Thymus (tissue), 11 donors: ENCODE measurements at regions not wholly inside any gene's neighbourhood (a gene's known extent, or its start where the extent isn't known, plus 50 kb on each side); places are given as distances from the start of the nearest gene placed in this dataset.

Experiments used
- DNase-seq, 9 donors: peaks; one replicate each; pipeline ENCODE4 v3.0.0-alpha.2; 2013; ENCODE audit warnings: low spot score in 9 of 9, low read depth in 6 of 9, missing footprints in 1 of 9
- H3K27ac ChIP-seq, 2 donors: one replicate each; pipeline ENCODE4 v1.5.1; 2013; ENCODE audit warnings: control low read depth in 1 of 2, low read depth in 1 of 2, low read length in 1 of 2, mild to moderate bottlenecking in 1 of 2, moderate library complexity in 1 of 2
- H3K27me3 ChIP-seq, 2 donors: one replicate each; pipeline ENCODE4 v1.5.1; 2013; ENCODE audit warnings: low read length in 1 of 2; ENCODE audit not compliant: control insufficient read depth in 2 of 2, insufficient read depth in 1 of 2
- H3K36me3 ChIP-seq, 2 donors: one replicate each; pipeline ENCODE4 v1.5.1; 2013; ENCODE audit warnings: low read length in 1 of 2, mild to moderate bottlenecking in 1 of 2, moderate library complexity in 1 of 2; ENCODE audit not compliant: control insufficient read depth in 2 of 2, insufficient read depth in 2 of 2
- H3K4me1 ChIP-seq, 2 donors: one replicate each; pipeline ENCODE4 v1.5.1; 2013; ENCODE audit warnings: low read length in 2 of 2; ENCODE audit not compliant: control insufficient read depth in 2 of 2, insufficient read depth in 2 of 2
- H3K4me3 ChIP-seq, 2 donors: one replicate each; pipeline ENCODE4 v1.5.1; 2013; ENCODE audit warnings: low read length in 2 of 2, control low read depth in 1 of 2, mild to moderate bottlenecking in 1 of 2
- H3K9me3 ChIP-seq, 2 donors: one replicate each; pipeline ENCODE4 v1.5.1; 2013; ENCODE audit warnings: low read length in 1 of 2, mild to moderate bottlenecking in 1 of 2; ENCODE audit not compliant: control insufficient read depth in 2 of 2, insufficient read depth in 1 of 2
- WGBS: extraction: QIAGEN DNeasy Blood & Tissue Kit; methylation state at CpG from one replicate; pipeline ENCODE4 v1.1.7; 2013; 5-methylcytosine and 5-hydroxymethylcytosine counted together
- donor health status: healthy.

GRCh38 chr7:46660402-46660980 lies 739.4 kb upstream of the IGFBP3 start:
- no peak overlapping the region for H3K4me3 ChIP-seq
- H3K36me3 ChIP-seq: no peaks in the 10 kb centered on the region
- H3K9me3 ChIP-seq: no peaks in the 10 kb centered on the region
- no peaks in the 10 kb centered on the region for H3K27me3 ChIP-seq
- DNase-seq: no peak
- 87% methylated on average over 2 of the region's 2 CpGs for WGBS
- no peaks in the 10 kb centered on the region for H3K4me1 ChIP-seq
- H3K27ac ChIP-seq: no peak overlapping the region

GRCh38 chr7:46658281-46658680 lies 737.2 kb upstream of the IGFBP3 start:
- 84% methylated on average over 1 of the region's 1 CpG for WGBS
- H3K27me3 ChIP-seq: no peaks in the 10 kb centered on the region
- no peak for DNase-seq
- no peak overlapping the region for H3K27ac ChIP-seq
- no peaks in the 10 kb centered on the region for H3K36me3 ChIP-seq
- H3K4me1 ChIP-seq: no peaks in the 10 kb centered on the region
- H3K9me3 ChIP-seq: no peaks in the 10 kb centered on the region
- H3K4me3 ChIP-seq: no peak overlapping the region

DNA sequence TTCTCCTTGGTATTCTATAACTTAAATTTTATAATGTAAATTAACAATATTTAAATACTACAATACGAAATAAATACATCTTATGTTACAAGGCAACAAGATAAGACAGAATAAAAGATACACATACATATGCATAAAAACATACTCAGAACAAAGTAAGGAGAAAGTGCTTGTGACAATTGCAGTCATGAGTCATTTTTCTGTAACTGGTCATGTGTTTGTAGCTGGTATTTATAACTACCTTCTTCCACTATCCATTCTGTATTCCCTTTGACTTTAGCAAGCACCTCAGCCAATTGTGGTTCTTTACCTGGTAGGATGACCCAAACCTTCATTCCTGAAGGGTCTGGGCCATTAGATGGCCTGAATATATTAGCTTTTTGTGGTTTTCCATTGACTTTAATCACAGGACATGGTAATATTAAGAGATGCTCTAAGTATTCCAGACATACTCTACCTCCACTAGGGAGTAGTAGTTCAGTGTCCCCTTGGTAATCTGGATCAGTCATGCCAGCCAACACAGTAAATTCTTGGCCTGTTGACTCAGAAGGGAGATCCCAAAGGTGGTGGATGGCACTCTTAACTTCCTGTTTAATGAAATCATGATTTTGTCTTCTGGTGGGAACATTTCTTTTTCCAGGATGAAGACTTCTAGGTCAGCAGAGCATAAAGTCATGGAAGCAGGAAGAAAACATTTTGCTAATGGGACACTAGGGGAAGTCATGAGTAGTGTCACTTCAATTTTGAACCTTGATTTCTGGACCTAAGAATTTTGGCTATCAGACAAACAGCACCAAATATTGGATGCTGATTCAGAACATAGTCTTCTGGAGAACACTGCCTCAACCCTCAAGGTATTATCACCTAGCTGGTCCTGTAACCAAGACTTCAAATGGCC lies 733.7 kb upstream of the IGFBP3 start:
- Histone ChIP-seq H3K9me3 (peaks cover 0 to 6% of the 10 kb centered on the region in 2 donors), H3K27me3 (no peaks in the 10 kb centered on the region), H3K4me1 (no peaks in the 10 kb centered on the region), H3K4me3 (no peak overlapping the region), H3K36me3 (no peaks in the 10 kb centered on the region), H3K27ac (no peak overlapping the region)
- WGBS: 93% methylated on average over 1 of the region's 1 CpG
- DNase-seq: no peak

DNA sequence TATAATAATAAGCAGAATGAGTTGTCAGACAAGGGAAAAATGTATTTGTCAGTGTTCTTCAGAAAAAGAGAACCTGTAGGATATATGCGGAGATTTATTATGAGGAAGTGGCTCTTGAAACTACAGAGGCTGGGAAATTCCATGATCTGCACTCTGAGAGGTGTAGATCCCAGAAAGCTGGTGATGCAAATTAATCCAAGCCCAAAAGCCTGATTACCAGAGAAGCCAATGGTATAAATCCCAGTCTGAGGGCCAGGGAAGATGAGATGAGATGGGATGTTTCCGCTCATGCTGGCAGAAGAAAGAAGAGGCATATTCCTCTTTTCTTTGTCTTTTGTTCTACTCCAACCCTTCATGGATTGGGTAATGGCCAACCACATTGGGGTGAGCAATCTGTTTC lies 732.8 kb upstream of the IGFBP3 start:
- DNase-seq: no peak
- Histone ChIP-seq H3K36me3 (no peaks in the 10 kb centered on the region), H3K4me3 (no peak overlapping the region), H3K27ac (no peak overlapping the region), H3K9me3 (peaks cover 0 to 6% of the 10 kb centered on the region in 2 donors), H3K27me3 (no peaks in the 10 kb centered on the region), H3K4me1 (no peaks in the 10 kb centered on the region)
- 63% methylated on average over 2 of the region's 2 CpGs for WGBS

GRCh38 chr7:46652317-46652716 lies 731.2 kb upstream of the IGFBP3 start:
- 96% methylated on average over 4 of the region's 4 CpGs for WGBS
- no peak for DNase-seq
- no peaks in the 10 kb centered on the region for H3K36me3 ChIP-seq

GRCh38 chr7:46651561-46652088 lies 730.6 kb upstream of the IGFBP3 start:
- no peaks in the 10 kb centered on the region for H3K4me1 ChIP-seq
- H3K36me3 ChIP-seq: no peaks in the 10 kb centered on the region
- H3K9me3 ChIP-seq: peaks cover 0 to 6% of the 10 kb centered on the region in 2 donors
- WGBS: 94% methylated on average over 8 of the region's 8 CpGs
- no peaks in the 10 kb centered on the region for H3K27me3 ChIP-seq
- no peak overlapping the region for H3K27ac ChIP-seq
- no peak for DNase-seq
- no peak overlapping the region for H3K4me3 ChIP-seq

More at GRCh38 chr7:46652317-46652716, 731.2 kb upstream of the IGFBP3 start:
- H3K4me1 ChIP-seq: no peaks in the 10 kb centered on the region
- H3K27ac ChIP-seq: no peak overlapping the region
- H3K27me3 ChIP-seq: no peaks in the 10 kb centered on the region
- peaks cover 0 to 6% of the 10 kb centered on the region in 2 donors for H3K9me3 ChIP-seq
- H3K4me3 ChIP-seq: no peak overlapping the region

GRCh38 chr7:46651070-46651469 lies 730.0 kb upstream of the IGFBP3 start:
- H3K27me3 ChIP-seq: no peaks in the 10 kb centered on the region
- DNase-seq: no peak
- no peaks in the 10 kb centered on the region for H3K4me1 ChIP-seq
- no peak overlapping the region for H3K27ac ChIP-seq
- peaks cover 0 to 6% of the 10 kb centered on the region in 2 donors for H3K9me3 ChIP-seq
- no peaks in the 10 kb centered on the region for H3K36me3 ChIP-seq
- 90% methylated on average over 2 of the region's 2 CpGs for WGBS
- H3K4me3 ChIP-seq: no peak overlapping the region

DNA sequence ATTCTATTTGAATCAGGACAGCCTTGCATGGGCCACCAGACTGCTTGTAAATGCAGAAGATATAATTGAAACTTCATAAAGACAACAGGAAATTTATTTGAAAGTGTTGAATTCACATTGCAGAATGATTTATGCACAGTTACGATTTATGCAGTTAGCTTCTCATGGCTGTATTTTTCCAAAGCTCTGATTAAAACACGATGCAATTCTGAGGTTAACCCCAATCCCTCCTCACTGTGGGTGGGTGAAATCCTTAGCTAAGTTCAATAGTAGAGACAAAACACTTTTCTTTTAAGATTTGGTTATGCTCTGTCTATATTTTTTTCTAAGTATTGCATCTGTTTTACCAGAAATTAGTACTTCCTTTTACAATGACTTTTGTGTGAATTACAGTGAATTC lies 728.8 kb upstream of the IGFBP3 start:
- Histone ChIP-seq H3K27me3 (no peaks in the 10 kb centered on the region), H3K4me1 (no peaks in the 10 kb centered on the region), H3K4me3 (no peak overlapping the region), H3K9me3 (peaks cover 0 to 6% of the 10 kb centered on the region in 2 donors), H3K36me3 (no peaks in the 10 kb centered on the region), H3K27ac (no peak overlapping the region)
- WGBS: 31% methylated on average over 2 of the region's 2 CpGs
- no peak for DNase-seq
